ENCODE measurements at regions not wholly inside any gene's neighbourhood (a gene's known extent, or its start where the extent isn't known, plus 50 kb on each side); places are given as distances from the start of the nearest gene placed in this dataset.

DNA sequence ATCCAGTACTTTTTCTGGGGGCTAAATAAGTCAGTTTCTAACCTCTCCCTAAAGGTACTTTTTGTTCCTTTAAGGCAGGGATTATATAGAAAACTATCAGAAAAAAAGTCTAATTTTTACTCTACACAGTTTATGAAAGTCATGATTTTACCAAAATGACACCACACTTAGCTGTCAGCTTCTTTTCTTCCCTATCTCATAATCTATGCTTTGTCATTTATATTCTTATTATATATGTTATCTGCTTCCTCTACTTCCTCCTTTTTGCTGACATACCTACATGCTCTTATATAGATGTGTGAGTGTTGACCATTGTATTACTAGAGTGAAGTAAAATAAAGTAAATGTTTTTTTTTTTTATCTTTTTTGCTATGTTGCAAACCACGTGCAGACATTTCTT lies 203.9 kb upstream of the CHRM2 start (continued):
- no peak for TF ChIP-seq BRCA1 (IDR thresholded peaks at IDR 0.05; ENCODE audit: low read depth, low read length)
- no peak for TF ChIP-seq RAD21 (IDR thresholded peaks at IDR 0.05 in 1 of 2, conservative IDR thresholded peaks at IDR 0.05 in 1 of 2; ENCODE audit: low read depth in 2 of 2, low read length in 2 of 2)
- TF ChIP-seq HDAC2 (IDR thresholded peaks at IDR 0.05; ENCODE audit: borderline replicate concordance in 1 of 2, low read depth in 2 of 2, low read length in 2 of 2), result no peak
- no peak for TF ChIP-seq YY1 (IDR thresholded peaks at IDR 0.05; ENCODE audit: low read depth, low read length)
- TF ChIP-seq RFX5 (IDR thresholded peaks at IDR 0.05; ENCODE audit: borderline replicate concordance, low read depth, low read length), result no peak
- no peak for TF ChIP-seq CHD1 (IDR thresholded peaks at IDR 0.05; ENCODE audit: low read depth, low read length)
